Gastroesophageal sphincter (tissue), 4 donors: ENCODE measurements at regions not wholly inside any gene's neighbourhood (a gene's known extent, or its start where the extent isn't known, plus 50 kb on each side); places are given as distances from the start of the nearest gene placed in this dataset.

Experiments used
- ATAC-seq: fragments of 150-250 bp; one replicate; pipeline ENCODE4 v1.9.1; 2016; ENCODE audit warnings: mild to moderate bottlenecking, moderate library complexity
- H3K27ac ChIP-seq, 4 donors: fragments of 200-600 bp; sonication (generic) in 3 of 4; 1 replicate in 3 of 4; 2 replicates in 1 of 4; pipeline ENCODE4 v1.5.1; 2016 to 2019
- H3K27me3 ChIP-seq: fragments of 200-600 bp; sonication (generic); one replicate; pipeline ENCODE4 v1.5.1; 2019
- H3K36me3 ChIP-seq, 2 donors: fragments of 200-600 bp; sonication (generic); one replicate each; pipeline ENCODE4 v1.5.1; 2019; ENCODE audit warnings: control low read depth in 1 of 2
- H3K4me1 ChIP-seq, 3 donors: fragments of 200-600 bp; sonication (generic); 1 replicate in 2 of 3; 2 replicates in 1 of 3; pipeline ENCODE4 v1.5.1; 2016 to 2019; ENCODE audit warnings: control low read depth in 2 of 3
- H3K4me3 ChIP-seq, 2 donors: fragments of 200-600 bp; sonication (generic); one replicate each; pipeline ENCODE4 v1.5.1; 2019; ENCODE audit warnings: mild to moderate bottlenecking in 1 of 2, moderate library complexity in 1 of 2
- H3K9me3 ChIP-seq, 3 donors: fragments of 200-600 bp; sonication (generic); one replicate each; pipeline ENCODE4 v1.5.1; 2017 to 2019; ENCODE audit warnings: control low read depth in 2 of 3
- EP300 ChIP-seq: sonication (generic); formaldehyde crosslinking; IDR thresholded peaks from one replicate; pipeline ENCODE4 v1.6.1; 2017; ENCODE audit warnings: antibody characterized with exemption, mild to moderate bottlenecking
- POLR2A ChIP-seq, 2 donors: fragments of 450-650 bp; IDR thresholded peaks; one replicate each; pipeline ENCODE4 v1.6.1; 2017; ENCODE audit warnings: antibody characterized with exemption in 2 of 2, mild to moderate bottlenecking in 2 of 2, moderate library complexity in 1 of 2
- POLR2AphosphoS5 ChIP-seq: sonication (generic); formaldehyde crosslinking; IDR thresholded peaks from one replicate; pipeline ENCODE4 v1.6.1; 2017; ENCODE audit warnings: antibody characterized with exemption
- WGBS, 2 donors: methylation state at CpG; one replicate each; pipeline ENCODE4 v1.1.5; 2018; ENCODE audit warnings: low coverage in 1 of 2; 5-methylcytosine and 5-hydroxymethylcytosine counted together
- TF ChIP-seq, protein P1 (sequence below), 4 experiments: fragments of 200-600 bp in 2 of 4; fragments of 450-650 bp in 2 of 4; sonication (generic) in 1 of 4; IDR thresholded peaks; one replicate each; pipeline ENCODE4 v1.5.1; 2017 to 2019; ENCODE audit warnings: antibody characterized with exemption in 4 of 4, mild to moderate bottlenecking in 2 of 4, moderate library complexity in 2 of 4

DNA sequence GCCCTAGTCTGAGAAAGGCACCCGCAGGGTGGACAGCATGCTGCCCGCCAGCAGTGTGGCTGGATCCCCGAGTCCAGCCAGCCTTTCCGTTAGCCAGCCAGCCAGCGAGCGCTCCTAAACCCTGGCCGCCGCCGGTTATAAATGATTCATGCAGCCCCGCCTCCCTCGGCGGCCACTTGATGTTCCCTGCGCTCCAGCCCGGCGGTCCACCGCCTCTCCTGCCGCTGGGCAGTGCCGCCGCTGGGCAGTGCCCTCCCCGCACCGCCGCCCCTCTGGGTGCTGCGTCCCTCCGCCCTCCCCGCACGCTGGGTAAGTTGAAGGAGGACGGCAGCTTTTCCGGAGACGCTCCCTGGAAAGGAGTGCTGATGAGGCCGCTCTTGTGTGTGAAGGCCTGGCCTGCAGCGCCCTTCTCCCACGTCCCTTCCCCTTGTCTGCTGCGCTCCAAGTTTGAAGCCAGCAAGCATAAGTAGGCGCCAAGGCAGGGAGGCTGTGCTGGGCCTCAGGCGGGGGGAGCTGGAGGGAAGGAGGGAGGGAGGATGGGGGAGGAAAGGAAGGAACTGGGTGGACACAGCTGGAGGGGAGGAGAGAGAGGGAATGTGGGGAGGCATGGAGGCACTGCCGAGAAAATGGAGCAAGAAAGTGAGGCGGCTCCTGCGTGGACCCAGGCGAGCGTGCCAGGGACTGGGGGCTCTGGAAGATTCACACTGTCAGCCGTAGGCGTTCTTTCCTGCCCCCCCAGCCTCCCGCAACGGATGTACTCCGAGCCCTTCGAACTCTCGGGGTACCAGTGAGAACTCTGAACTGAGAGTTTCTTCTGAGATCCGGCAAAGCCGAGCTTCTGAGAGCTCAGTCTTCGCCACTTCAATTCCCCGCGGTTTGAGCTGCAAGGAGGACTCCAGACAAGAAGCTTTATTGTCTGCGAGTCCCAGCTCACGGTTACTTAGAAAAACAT lies 131.9 kb downstream of the GLI2 start:
- TF ChIP-seq POLR2A (IDR thresholded peaks at IDR 0.05) (peak in 1 of 2 donors; percentile 20), EP300 (no peak), POLR2AphosphoS5 (peak; percentile 67)
- TF ChIP-seq, protein P1, sequence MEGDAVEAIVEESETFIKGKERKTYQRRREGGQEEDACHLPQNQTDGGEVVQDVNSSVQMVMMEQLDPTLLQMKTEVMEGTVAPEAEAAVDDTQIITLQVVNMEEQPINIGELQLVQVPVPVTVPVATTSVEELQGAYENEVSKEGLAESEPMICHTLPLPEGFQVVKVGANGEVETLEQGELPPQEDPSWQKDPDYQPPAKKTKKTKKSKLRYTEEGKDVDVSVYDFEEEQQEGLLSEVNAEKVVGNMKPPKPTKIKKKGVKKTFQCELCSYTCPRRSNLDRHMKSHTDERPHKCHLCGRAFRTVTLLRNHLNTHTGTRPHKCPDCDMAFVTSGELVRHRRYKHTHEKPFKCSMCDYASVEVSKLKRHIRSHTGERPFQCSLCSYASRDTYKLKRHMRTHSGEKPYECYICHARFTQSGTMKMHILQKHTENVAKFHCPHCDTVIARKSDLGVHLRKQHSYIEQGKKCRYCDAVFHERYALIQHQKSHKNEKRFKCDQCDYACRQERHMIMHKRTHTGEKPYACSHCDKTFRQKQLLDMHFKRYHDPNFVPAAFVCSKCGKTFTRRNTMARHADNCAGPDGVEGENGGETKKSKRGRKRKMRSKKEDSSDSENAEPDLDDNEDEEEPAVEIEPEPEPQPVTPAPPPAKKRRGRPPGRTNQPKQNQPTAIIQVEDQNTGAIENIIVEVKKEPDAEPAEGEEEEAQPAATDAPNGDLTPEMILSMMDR (IDR thresholded peaks at IDR 0.05): peak in 2 of 4 experiments; percentile 15 to 28
- H3K4me1 ChIP-seq: peaks cover 0 to 69% (median 17%) of the 10 kb centered on the region in 3 donors
- ATAC-seq: peak; percentile 89
- no peaks in the 10 kb centered on the region for H3K36me3 ChIP-seq
- H3K27ac ChIP-seq: peak overlapping the region; percentile 72 to 90 (median 87)
- 0 to 3% methylated on average over 8 to 17 of the region's 54 CpGs for WGBS, 2 donors
- peak overlapping the region; percentile 2 to 55 for H3K4me3 ChIP-seq
- H3K27me3 ChIP-seq: no peaks in the 10 kb centered on the region
- H3K9me3 ChIP-seq: no peaks in the 10 kb centered on the region

DNA sequence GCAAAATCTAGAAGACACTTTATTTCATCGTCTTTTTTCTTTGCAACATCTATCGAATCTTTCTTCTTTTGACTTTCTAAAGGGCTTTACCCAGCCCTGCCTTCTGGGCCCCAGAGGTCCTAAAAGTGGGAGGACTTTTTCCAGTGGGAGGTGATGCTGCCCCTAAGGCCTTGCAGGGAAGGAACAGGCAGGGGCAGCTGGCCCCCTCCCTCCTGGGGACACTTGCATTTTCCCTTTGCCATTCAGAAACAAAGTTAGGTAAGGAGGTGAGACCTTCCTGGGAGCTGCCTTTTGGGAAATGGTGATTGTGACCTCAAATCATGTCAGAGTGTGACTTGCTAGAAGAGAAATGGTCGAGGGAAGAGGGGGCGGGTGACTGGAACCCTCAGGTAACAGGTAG lies 132.7 kb downstream of the GLI2 start:
- H3K4me3 ChIP-seq: peak overlapping the region in 1 of 2 donors; percentile 55
- peaks cover 0 to 62% (median 17%) of the 10 kb centered on the region in 3 donors for H3K4me1 ChIP-seq
- no peaks in the 10 kb centered on the region for H3K27me3 ChIP-seq
- WGBS, 2 donors: 49 to 50% methylated on average over 2 to 3 of the region's 4 CpGs
- ATAC-seq: no peak
- peak overlapping the region in 3 of 4 donors; percentile 85 to 90 (median 89) for H3K27ac ChIP-seq
- TF ChIP-seq POLR2AphosphoS5: no peak
- TF ChIP-seq POLR2A (IDR thresholded peaks at IDR 0.05): no peak
- TF ChIP-seq EP300: no peak
- TF ChIP-seq, protein P1 (IDR thresholded peaks at IDR 0.05): no peak
- H3K36me3 ChIP-seq: no peaks in the 10 kb centered on the region
- no peaks in the 10 kb centered on the region for H3K9me3 ChIP-seq

DNA sequence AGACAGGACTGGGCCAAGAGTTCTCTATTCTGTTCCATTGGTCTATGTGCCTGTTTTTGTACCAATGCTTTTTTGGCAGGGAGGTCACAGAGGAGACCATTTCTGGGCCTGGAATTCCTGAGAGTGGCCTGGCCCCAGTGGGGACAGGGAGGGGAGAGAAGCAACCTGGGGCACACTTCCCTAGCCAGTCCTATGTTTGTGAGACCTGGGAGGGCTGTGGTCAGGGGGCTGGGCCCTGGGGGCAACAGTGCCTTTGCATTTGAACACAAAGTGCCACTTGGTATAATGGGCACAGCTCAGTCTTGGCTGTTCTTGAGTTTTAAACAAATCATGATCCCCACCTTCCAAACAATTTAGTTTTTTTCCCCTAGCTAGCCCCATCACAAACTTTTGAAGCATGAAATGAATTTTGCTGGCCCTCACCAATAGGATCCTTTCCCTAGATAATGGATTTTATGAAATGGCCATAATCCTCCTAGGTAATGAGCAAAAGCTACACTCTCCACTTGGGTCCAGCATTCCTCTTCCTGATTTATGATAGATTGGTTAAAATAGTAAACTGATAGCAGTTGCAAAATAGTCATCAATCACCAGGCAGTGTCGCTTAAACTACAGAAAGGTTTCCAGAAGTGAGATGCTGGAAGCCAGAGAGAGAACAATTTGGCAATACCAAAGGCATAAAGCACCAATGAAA lies 133.5 kb downstream of the GLI2 start:
- Histone ChIP-seq H3K9me3 (no peaks in the 10 kb centered on the region), H3K27me3 (no peaks in the 10 kb centered on the region), H3K36me3 (no peaks in the 10 kb centered on the region), H3K27ac (peak overlapping the region in 3 of 4 donors; percentile 85 to 90 (median 89)), H3K4me1 (peaks cover 0 to 59% (median 17%) of the 10 kb centered on the region in 3 donors), H3K4me3 (no peak overlapping the region)
- ATAC-seq: no peak
- TF ChIP-seq POLR2AphosphoS5 (no peak), EP300 (no peak), POLR2A (IDR thresholded peaks at IDR 0.05) (no peak)
- TF ChIP-seq, protein P1 (IDR thresholded peaks at IDR 0.05): no peak
- WGBS, 2 donors: 33 to 100% methylated on average over 1 of the region's 1 CpG

DNA sequence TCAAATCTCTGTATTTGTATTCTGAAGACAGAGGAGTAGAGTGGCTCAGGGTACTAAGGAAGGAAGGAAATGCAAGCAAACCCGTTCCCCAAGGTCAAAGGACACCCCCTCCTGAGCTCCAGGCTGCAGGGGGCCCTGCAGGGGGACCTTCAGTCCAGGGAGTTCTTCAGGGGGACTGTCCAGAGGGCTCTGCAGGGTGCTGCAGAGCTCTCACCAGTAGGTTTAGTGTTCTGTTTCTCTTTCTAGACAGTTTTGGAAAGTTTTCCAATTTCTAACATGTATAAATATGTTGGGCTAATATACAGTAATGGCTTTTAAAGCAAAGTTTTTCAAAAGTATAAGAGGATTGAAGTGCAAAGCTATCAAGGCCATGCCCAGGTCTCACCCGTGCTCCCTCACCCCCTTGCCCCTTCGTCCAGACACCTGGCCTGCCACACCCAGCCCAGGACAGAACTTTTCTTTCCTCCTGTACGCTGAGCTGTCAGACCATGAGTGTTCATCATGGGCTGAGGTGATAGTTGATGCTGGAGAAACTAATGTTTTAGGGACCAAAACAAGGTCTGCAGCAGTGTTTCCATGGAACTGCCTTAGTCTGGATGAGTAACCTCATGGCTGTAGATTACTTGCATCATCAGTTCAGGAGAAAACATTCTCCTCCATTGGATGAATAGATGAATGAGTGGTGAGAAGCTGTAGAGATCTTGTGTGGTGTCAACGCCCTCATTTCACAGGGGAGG lies 134.2 kb downstream of the GLI2 start:
- no peak overlapping the region for H3K4me3 ChIP-seq
- no peak for ATAC-seq
- no peaks in the 10 kb centered on the region for H3K36me3 ChIP-seq
- no peaks in the 10 kb centered on the region for H3K27me3 ChIP-seq
- H3K9me3 ChIP-seq: no peaks in the 10 kb centered on the region
- H3K4me1 ChIP-seq: peaks cover 0 to 59% (median 17%) of the 10 kb centered on the region in 3 donors
- H3K27ac ChIP-seq: no peak overlapping the region
- TF ChIP-seq, protein P1 (IDR thresholded peaks at IDR 0.05): no peak
- TF ChIP-seq POLR2A (IDR thresholded peaks at IDR 0.05): no peak
- no peak for TF ChIP-seq EP300
- no peak for TF ChIP-seq POLR2AphosphoS5
- 58 to 68% methylated on average over 4 to 5 of the region's 5 CpGs for WGBS, 2 donors
